ENCODE measurements at regions not wholly inside any gene's neighbourhood (a gene's known extent, or its start where the extent isn't known, plus 50 kb on each side); places are given as distances from the start of the nearest gene placed in this dataset.
"Not testable (repeated sequence)": the region's sequence is repeated elsewhere in the genome, so short reads cannot be mapped to it uniquely, and the experiment has no call there.

- no peak for FAIRE-seq
Observed at GRCh38 chr10:80025281-80025680, 53.2 kb upstream of the TMEM254 start.

- not testable (repeated sequence) for FAIRE-seq
Observed at GRCh38 chr10:80022408-80023001, 56.0 kb upstream of the TMEM254 start.

GRCh38 chr10:80018406-80018984, 60.0 kb upstream of the TMEM254 start:
- not testable (repeated sequence) for FAIRE-seq

- not testable (repeated sequence) for FAIRE-seq
Observed at GRCh38 chr10:80017186-80017585, 61.3 kb upstream of the TMEM254 start.

DNA sequence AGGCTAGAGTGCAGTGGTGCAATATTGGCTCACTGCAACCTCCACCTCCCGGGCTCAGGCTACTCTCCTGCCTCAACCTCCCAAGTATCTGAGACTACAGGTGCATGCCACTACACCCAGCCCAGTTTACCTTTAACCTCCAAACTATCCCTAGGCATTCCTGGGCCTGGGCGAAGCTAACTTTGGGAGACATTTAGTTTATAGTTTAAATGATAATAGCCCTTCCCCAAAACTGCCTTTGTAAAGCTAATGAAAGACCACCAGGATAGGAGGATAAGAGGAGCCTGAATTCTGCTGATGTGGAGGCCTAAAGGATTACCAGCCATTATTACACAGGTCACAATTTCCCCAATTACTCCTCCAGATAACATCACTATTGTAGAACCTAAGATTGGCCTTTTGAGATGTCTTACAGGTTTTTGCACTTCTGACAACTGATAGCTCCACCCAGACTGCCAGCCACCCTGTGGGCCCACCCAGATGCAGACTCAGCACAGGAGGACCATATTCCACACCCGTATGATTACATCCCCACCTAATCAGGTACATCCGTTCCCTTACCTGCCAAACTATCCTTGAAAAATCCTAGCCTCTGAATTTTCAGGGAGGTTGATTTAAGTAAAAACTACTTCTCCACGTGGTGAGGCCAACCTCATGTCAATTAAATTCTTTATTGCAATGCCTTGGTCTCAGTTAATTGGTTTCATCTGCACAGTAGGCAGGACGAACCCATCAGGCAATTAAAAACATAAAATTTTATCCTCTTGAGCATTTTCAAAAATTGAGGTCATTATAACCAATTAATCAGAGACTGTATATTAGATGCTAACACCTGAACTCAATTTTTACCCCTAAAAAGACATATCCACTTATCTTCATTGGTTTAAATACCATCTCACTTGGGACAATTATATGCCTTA, 62.3 kb upstream of the TMEM254 start:
- no peak for FAIRE-seq

- peak; percentile 96 for FAIRE-seq
Observed at GRCh38 chr10:80013139-80013538, 64.2 kb upstream of the SFTPD start.

DNA sequence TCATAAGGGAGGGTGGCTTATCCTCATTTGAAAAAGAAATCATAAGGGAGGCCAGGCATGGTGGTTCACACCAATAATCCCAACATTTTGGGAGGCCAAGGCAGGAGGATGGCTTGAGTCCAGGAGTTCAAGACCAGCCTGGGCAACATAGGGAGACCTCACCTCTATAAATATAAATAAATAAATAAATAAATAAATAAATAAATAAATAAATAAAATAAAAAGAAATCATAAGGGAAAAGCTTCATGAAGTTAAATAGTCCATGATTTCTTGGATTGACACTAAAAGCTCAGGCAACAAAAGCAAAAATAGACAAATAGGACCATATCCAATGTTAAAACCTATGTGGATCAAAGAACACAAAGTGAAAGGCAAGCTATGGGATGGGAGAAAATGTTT, 62.2 kb upstream of the SFTPD start:
- FAIRE-seq: not testable (repeated sequence)

DNA sequence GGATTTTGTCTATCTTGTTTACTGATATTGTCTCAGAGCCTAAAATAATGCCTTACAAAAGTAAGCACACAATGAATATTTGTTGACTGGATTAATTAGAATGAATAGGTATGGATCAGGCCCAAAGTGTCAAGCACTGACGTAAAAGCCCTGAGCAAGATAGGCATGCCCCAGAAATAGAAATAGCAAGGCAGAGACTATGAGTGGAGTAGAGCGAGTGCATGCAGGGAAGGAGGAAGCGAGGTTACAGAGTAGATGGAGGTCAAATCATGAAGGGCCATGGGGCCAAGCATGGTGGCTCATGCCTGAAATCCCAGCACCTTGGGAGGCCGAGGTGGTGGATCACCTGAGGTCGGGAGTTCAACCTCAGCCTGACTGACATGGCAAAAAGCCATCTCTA, 51.6 kb upstream of the SFTPD start:
- no peak for FAIRE-seq

All from endometrium (tissue), 2 donors.